Ramos (cell line): ENCODE measurements at regions not wholly inside any gene's neighbourhood (a gene's known extent, or its start where the extent isn't known, plus 50 kb on each side); places are given as distances from the start of the nearest gene placed in this dataset.

Experiments used
- in situ Hi-C: fragments of 300-500 bp; cut with MboI; formaldehyde crosslinking; loops from one replicate; pipeline ENCODE4 v1.14.3; 2022; ENCODE audit warnings: low sequenced_read_pairs; ENCODE audit not compliant: unreplicated experiment

DNA sequence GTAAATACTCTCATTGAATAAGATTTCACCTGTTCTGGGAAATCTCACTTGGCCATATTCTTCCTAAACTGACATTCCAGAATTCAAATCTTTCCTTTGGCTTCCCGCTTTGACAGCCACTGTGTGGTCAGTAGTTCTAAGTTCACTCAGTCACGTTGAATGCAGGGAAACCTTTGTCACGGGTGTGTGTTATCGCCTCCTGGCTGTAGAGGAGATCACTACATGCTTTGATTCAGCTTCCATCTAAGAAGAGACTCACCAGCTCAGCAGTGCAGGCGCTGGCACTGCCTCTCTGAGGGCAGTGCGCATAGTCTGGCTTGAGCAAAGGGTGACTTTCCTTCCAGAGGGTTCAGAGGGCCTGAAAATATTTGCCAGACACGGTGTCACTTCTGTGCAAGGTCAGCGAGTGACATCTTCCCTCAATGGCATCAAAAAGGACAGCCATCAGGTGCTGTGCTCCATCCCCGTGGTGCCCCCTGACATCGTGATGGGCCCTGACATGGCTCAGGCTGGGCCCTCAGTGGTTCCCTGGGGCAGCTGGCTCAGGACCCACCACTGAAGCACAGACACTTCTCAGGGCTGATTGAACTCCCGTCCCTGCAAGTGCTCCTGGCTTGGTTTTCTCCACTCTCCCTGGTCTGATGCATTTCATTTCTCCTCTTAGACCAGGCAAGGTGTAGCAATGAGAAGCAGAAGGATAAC is 635.4 kb upstream of the ARGLU1 start:
- in situ Hi-C loops, result no loop called here

DNA sequence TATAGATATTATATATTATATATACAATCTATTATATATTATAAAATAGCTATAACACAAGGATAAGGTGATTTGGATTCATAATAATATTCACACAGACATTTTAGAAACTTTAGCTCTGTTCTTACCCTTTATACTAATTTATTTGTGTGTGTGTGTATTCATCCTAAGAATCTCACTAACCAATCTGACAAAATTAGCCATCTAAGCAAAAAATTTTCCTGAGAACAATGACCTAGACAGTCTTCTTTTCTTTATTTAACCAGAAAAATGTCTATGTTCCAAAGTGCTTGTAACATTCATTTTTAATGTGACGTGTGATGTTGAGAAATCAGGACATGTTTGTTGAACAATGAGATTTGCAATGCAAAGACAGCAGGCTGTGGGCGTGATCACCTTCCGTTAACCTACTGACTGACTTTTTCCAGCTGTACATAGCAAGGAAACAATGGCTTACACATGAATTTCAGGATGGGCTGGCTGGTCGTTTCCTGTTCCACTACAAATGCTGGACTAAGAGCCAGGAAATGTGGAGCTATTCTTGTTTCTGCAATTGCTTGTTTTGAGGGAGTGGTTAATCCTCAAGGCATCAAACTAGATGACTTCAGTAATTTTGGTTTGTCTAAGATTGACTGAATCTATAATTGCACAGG is 634.6 kb upstream of the ARGLU1 start:
- in situ Hi-C loops, result no loop called here

DNA sequence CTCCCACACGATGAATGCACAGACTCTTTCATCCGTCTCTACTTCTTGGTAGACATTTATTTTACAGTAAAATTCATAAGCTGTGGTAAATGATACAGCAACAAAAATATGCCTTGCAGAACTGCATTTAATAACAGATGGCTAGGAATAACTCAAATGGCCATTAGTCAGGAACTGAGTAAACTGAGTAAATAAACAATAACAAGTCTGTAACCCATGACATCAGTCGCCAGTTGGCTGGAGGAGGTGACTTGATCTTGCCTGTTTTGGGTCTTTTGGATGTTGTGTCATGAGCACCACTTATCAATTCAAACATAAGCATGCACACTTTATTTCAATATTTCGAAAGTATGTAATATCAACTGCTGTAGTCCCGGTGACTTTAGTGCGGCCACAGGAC is 632.6 kb upstream of the ARGLU1 start:
- in situ Hi-C loops, result no loop called here

DNA sequence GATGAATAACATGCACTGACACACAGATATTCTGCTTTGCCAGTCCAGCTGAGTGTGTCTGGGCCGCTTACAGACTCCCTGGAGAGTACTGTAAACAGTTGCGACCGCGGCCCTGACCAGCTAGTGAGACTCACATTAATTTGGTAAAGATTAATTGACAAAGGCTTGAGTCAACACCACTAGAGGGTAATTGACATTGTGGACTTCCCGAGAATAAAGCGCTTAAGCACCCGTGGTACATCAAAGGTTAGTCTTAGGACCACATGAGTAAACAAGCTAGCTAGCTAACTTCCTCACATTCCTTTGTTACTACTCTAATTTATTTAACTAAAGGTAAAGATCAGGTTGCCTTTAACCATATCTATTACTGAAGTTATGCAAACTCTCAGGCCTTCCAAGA is 624.4 kb upstream of the ARGLU1 start:
- in situ Hi-C loops, result no loop called here

DNA sequence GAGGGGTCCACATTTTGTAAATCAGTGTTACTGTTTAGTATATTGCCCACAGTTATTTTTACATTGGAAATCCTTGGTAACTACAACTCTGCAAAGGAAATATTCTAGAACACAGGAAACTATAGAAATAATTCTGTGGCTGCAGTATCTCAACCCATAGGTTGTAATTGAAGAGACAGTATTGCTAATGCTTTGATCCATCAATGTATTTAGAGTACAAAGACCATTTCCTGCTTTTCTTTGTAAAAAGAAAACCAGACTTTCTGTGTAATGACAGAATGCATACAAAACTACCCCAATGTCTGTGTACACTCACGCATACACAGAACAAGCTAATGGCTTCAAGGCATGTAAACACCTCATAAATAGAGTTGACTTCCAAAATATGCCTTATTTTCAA is 622.1 kb upstream of the ARGLU1 start:
- in situ Hi-C loops, result no loop called here

DNA sequence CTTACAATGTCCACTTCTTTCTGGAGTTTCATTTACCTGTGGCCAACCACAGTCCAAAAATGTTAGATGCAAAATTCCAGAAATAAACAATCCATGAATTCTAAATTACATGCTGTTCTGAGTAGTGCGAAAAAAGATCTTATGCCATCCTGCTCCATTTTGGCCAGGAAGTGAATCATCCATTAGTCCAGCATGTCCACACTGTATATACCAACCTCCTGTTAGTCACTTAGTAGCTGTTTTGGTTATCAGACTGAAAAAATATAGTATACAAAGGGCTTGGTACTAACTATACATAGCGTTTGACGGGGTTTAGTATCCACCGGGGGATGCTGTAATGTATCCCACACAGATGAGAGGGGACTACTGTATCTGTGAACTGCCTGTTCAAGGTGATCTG is 618.0 kb upstream of the ARGLU1 start:
- in situ Hi-C loops, result no loop called here

DNA sequence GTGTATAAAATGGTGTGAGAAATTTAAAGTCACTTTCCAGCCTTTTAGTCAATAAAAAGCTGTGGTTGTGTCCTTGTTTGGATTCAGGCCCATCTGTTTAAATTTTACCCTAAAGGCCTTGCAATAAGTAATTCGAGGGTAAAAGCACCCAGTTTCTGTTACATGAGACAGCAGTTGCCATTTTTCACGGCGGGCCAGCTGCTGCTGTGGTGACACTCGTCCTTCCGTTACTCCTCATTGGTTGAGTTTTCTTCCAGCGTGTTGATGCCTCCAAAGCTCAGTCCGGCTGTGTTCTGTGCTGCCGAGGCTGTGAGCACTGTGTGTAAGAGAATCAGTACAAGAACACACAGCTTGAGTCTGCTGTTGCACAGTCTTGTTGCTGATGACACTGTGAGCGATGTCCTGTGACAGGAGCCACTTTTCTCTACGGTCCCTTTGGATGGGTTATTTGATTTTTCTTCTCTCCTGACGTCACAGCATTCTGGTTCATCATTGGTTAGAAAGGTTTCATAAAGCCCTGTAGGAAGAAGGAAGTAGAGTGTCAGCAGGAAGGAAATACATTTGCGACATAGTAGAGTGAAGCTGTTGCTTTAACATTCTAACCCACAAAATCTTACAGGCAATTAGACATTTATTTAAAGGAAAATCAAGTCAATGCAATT is 602.5 kb upstream of the ARGLU1 start:
- in situ Hi-C loops, result no loop called here

DNA sequence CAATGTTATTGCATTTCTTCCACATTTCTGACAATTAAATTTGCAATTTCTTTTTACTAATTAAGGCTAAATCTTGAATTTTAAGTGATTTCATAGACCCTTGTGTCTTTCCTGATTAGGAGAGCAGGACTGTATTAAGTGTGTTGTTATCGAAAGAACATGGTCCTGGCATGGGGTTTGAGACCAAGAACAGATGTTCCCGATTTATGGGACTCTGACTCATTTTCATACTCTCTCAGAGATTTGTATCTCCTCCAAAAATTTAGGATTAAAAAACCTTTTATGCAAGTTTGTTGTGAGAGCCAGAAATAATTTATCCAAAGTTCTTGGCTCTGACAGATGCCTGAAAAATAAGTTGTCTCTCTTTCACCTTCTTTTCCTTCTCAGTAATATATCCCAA is 589.3 kb upstream of the ARGLU1 start:
- in situ Hi-C loops, result no loop called here

DNA sequence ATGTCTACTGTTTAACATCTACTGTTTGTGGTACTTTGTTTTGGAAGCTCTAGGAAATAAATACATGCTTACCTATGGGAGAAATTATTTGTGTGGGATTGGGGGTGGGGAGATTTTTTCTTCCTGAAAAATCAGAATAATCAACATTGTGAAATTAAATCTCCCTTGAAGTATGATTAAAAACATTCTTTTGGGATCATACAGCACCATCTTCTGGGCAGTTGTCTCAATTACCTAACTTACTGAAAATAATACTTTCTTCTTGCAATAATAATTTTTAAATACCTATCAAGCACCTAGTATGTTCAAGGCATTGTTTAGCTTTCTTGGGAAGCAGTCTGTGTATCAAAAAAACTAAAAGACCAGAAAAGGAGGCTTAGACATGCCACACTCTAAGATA is 576.5 kb upstream of the ARGLU1 start:
- in situ Hi-C loops, result no loop called here

DNA sequence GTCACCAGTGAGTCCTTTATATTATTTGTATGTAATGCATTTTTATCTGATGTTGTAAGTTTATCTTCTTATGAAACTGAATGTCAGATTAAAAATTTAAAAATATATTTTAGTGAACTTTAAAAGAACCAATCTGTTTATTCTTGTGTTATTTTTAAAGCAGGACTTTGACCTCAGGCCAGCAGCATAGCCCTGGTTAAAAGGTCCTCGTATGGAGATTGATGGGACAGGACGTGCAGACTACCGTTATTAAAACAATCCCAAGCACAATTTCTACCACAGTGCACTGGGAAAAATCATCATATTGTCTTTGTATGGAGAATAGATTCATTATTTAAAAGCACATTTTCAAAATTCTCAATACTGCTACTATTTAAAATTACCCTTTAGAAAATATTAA is 573.8 kb upstream of the ARGLU1 start:
- in situ Hi-C loops, result no loop called here

DNA sequence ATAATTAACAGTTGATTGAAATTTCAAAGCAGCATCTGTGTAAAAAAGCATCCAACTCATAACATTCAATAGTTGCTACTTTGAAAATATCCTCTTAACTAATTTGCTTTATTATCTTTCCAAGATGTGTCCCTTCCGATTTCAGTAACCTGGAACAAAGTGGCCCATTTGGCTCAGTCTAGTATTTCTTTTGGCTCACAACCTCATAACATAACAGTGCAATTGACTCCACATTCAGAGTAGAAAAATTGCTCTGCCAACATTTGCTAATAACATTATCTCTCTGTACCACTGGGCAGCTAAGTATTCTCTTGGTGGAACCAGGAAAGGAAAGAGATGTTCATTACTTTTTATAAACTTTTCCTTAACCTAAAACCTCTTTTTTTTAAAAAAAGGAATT is 571.1 kb upstream of the ARGLU1 start:
- in situ Hi-C loops, result no loop called here

DNA sequence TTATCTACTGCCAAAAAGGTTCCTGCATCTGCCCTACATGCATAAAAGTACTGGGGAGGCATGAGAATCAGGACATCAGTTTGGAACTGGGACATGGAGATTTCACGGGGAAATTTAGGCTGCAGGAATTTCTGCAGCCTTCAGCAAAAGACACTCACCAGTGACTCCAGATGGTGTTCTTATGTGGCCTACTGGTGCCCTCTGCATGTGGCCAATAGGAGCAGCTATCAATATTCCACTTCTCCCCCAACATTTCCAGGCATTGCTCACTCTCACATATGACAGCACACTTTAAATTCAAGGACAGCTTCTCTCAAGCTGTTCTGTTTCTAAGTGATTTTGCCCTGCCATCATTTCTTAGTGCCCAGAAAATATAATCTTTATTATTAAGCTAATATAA is 570.5 kb upstream of the ARGLU1 start:
- in situ Hi-C loops, result no loop called here

DNA sequence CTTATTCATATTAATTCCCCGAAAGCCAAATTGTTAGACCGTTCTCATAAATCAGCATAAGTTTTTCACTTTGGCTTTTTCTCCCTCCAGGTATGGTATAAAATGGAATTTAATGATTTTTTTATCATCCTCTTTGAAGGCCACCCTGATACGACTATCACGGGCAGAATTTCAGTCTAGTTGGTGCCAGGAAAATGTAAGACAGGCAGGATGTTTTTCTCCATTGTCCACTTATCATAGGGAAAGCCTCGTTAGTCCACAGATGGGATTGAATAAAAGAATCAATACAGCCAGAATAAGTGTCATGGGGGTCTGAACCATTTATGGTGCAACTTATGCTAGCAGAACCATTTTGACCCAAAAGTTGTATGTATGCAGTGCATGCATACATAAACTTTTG is 566.0 kb upstream of the ARGLU1 start:
- in situ Hi-C loops, result no loop called here

DNA sequence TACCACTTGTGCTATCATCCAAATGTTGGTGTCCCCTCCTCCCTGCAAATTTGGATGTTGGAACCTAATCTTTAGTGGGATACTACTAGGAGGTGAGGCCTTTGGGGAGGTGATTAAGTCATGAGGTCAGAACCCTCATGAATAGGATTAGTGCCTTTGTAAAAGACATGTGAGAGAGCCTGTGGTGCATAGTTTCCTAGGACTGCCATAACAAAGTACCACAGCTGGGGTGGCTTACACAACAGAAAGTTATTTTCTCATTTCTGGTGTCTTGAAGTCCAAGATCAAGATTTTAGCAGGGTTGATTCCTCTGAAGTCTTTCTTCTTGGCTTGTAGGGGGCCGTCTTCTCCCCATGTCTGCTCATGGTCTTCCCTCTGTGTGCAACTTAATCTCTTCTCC is 562.6 kb upstream of the ARGLU1 start:
- in situ Hi-C loops, result no loop called here

DNA sequence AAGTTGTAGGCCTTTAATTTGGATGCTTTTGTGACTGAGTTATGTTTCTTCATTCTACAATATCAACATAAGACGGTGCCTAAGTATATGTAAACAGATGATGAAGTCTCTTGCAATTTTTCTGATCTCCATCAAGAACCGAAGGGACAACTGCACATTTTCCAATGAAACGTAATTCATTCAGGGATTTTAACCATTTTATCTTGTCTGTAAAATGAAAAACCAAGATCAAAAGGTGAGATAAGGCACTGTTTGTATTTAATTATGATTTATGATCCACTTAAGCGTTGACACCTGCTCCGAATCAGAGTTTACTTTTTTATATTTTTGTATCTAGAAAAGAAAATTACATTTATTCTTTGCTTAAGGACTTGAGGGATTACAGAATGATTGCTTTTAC is 556.8 kb upstream of the ARGLU1 start:
- in situ Hi-C loops, result no loop called here

DNA sequence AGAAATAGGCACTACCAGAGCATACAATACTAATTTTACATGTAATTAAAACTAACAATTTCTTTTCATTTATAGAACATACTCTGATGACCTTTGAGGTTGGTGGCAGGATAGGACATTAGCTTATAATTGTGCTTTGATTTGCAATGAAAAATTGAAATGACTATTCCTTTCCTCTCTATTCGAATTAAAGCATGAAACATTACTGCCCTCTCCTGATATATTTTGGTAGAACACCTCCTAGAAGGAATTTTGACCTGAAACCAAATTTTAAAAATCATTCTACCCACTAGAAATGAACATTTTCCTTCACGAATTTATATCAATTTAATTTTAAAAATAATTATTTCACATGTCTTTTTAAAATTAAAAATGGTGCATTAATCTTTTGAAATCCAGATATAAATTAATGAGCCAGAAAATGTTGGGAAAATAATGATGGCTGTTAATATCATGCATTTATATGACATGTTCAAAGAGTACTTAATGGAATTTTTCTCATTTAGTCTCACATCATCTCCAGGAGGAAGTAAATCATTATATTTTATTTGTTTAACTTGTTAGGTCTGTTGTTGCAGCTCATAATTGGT is 556.3 kb upstream of the ARGLU1 start:
- in situ Hi-C loops, result no loop called here

DNA sequence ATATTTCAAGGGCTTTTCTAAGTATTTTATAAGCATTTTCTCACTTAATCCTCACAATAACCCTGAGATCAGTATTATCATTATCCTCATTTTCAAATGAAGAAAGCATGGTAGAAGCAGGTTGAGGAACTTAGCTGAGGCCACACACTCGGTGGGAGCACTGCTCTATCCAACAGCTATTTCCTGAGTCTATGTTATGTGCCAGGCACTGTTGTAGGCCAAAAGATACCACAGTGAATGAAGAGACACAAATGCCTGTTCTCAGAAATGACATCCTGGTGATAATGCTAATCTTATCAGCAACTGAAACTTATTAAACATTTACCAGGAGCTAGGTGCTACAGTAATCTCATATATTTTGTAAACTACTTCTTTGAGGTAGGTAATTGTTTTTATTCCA is 553.9 kb upstream of the ARGLU1 start:
- in situ Hi-C loops, result no loop called here

DNA sequence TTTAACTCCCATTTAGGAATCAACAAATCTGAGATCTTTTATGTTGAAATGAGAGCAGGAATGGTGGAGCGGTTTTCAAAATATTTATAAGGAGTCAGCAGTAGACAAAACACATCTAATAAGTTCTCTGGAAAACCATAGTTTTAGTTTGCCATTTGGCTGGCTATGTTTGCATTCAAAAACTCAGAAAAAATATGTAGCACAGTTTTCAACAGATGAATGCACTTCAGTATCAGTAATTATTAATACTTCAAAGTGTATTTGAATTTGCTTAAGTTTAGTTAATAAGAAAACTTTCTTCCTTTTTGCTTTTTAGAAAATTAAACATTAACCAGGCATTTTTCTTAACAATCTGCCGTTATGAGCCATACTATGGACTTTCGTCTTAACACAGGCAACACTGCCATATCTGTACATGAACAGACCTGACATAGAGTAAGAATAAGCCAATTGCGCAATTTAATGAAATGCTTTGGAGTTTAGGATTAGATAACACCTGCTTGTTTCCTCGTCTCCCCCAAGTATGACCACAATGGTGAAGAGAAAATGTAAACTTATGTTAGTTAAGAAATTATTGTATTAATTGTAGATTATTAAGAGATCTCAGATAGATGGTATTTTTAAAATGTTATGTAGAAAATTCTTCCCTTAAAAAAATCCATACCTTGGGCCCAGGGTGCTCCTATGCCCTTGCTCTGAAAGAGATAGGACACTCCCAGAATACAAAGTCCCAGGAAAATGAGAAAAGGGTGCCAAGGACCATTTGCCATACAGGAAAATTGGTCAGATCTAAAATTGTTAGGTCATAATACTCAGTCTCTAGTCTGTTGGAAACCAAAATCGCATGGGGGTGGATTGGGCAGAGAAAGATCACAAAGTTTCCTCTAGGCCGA is 552.3 kb upstream of the ARGLU1 start:
- in situ Hi-C loops, result no loop called here

DNA sequence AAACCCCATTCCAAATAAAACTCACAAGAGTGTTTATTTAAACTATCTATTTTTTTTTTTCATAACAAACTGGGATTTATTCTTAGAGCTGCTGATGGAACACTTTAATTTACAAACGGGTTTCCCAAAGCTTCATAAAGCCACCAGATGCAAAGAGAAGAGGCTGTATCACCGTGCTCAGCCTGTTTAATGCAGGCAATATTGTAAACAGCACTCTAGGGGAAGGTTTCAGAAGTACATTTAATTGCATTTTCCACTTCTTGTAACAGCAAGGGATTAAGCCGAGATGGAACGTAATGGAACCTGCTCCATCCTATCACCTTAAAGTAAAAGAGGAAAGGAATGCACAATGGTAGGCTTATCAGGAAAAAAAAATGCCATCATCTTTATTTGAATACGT is 550.6 kb upstream of the ARGLU1 start:
- in situ Hi-C loops, result no loop called here

DNA sequence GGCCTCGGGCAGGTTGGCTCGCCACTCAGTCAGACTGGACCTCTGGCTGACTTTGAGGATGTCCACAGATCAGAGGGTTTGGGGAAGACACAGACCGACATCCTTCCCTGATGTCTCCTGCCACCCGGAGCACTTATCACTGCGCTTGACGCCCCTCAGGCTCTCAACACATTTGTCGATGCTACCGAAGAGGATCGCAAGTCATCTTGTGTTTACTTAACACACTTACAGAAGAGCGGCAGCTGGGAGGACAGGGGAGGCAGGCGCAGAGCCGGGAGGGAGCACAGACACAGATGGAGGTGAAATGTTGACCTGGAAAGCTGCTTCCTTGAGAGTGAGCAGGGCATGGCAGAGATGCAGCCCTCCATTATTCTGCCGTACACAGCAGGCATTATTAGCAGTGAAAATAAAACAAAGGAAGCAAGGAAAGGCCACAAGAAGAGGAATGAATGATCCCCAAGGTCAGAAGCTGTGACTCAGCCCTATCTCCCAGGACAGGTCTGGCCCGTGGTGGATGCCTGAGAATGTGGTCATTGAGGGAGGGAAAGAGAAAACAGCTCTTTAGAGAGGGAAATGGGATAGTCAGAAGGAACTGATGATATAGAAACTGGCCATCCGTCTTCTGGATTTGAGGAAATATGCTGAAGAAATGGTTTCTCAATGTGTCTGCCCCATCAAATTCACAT is 549.5 kb upstream of the ARGLU1 start:
- in situ Hi-C loops, result no loop called here
